Skin epidermis (tissue), 12 donors: ENCODE measurements at regions not wholly inside any gene's neighbourhood (a gene's known extent, or its start where the extent isn't known, plus 50 kb on each side); places are given as distances from the start of the nearest gene placed in this dataset.

Experiments
- H3K27ac ChIP-seq, 21 experiments: fragments of 200-600 bp; sonication (generic) in 11 of 21; one replicate each; pipeline ENCODE4 v1.5.0; 2020; ENCODE audit warnings: mild to moderate bottlenecking in 3 of 21, inconsistent platforms in 2 of 21, moderate library complexity in 2 of 21
- H3K4me3 ChIP-seq, 7 experiments: fragments of 200-600 bp; sonication (generic) in 2 of 7; one replicate each; pipeline ENCODE4 v1.5.0; 2020; ENCODE audit warnings: inconsistent platforms in 2 of 7, mild to moderate bottlenecking in 2 of 7, moderate library complexity in 1 of 7

DNA sequence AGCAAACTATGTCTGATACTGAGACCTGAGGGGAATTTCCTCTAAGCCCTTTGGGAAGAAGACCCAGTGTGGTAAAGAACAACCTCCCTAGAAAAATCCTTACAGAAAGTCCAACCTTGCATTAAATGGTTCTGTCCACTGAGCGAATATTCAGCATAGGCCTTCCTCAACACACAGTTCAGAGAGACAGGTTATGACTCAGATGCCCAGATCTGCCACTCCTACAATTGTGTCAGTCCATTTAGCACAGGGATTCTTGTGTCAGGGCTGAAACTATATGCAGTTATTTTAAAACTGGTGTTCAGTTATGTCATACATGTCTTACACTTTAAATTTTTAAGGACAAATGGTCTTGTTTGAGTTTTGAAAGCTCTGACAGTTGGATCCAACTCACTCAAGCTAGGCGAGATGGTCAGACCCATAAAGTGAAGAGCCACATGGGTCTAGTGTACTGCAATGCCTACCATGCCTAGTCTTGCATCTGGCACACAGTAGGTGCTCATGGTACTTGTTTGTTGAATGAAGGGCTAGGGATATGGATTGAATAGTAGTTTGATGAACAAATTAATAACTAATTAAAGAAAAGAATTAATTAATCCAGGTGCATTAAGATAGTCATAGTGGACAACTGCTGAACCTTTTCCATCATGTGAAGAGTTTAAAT is 207.5 kb upstream of the PWP1 start:
- no peak overlapping the region for H3K4me3 ChIP-seq
- no peak overlapping the region for H3K27ac ChIP-seq

DNA sequence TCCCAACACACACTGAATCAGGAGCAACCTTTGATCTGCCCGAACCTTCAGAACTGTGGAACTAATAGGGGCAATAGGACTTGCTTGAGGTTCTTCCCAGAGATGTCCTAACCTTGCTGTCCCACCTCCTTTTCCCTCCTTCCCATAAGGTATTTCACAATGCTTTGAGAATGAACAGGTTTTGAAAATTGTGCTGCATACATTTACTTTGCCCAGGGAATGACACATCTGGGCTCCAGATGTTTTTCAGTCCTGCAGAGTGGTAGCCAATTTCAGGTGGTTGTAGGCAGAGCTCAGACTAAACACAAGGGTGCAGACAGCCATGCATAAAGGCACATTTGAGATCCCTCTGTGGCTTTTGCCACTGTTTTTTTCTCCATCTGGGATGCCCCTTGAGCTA is 206.7 kb upstream of the PWP1 start:
- Histone ChIP-seq H3K27ac (no peak overlapping the region), H3K4me3 (no peak overlapping the region)

DNA sequence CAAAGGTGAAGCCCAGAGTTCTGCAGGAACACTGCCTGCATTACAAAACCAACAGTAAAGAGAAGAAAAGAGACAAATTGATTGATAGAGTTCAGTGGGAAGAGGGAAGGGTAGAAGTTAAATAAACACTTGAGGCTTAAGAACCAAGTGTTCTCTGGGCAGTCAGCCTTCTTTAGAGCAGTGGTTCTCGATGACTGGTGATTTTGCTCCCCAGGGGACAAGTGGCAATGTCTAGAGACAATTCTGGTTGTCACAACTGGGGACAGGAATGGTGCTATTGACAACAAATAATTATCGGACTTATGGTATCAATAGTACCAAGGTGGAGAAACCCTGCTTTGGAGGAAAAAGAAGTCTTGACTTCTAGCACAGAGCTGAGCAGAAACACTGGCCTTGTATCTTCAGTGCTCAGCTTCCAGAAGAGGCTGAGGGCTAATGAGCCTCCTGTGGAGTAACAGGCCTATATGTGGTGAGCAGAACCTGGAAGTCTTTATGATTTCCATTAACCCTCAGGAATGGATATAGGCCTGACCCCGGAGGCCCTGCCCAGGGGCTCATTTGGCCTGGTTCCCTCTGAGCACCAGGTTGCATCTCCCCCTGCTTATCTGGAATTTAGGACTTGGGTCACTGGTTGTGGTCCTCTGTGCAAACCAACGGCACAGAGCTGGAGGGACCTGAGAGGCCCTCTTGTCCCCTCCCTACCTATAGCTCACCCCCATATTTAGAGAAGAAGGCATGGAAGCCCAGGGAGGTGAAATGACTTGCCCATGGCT is 204.6 kb upstream of the PWP1 start:
- no peak overlapping the region for H3K4me3 ChIP-seq
- H3K27ac ChIP-seq, result no peak overlapping the region

DNA sequence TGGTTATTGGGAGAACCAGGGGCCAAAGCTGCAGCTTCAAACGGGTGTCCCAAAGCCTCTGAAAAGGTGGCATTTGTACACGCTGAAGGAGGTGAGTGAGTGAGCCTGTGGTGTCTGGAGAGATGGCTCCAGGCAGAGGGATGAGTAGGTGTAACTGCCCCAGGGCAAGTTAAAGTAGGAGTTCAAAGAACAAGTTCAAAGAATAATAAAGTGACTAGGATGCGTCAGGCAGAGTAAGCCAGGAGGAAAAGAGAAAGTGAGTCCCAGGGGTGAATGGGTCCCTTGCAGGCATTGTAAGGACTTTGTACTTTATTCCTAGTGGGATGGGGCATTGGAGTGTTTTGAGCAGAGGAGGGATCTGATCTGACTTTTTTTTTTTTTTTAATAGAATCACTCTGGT is 201.4 kb upstream of the PWP1 start:
- Histone ChIP-seq H3K4me3 (no peak overlapping the region), H3K27ac (no peak overlapping the region)

DNA sequence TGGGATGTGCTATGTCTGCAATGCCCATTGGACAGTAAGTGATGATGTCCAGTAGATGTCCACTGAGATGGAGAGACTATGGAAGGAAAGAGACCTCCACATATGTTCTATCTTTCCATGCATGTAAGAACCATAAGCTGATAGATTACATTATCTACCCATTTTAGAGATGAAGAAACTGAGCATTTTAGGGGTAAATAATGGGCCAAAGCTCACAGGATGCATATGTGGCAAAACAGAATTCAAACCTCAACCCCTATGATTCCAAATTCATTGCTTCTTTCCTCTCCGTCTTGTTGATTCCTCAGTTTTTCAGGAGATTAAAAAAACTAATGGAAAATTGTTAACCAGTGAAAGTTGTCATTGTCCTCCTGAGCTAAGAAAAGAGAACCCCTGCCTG is 200.7 kb upstream of the PWP1 start:
- Histone ChIP-seq H3K4me3 (no peak overlapping the region), H3K27ac (no peak overlapping the region)

DNA sequence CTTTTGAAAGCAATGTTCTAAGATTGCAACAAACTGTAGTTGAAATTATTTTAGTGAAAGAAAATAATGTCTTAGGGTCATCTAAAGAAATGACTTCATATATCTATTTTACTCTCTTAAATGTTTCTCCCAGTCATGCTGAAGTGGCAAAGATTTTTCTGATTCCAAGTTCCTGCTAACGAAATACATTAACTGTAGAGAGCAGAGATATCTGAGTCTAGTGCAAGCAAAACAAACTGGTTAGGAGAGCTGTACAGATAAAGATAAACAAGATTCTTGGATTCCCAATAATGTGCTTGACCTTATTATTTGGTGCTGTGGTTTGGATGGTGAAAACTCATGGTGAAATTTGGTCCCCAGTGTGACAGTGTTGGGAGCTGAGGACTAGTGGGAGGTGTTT is 199.9 kb upstream of the PWP1 start:
- H3K4me3 ChIP-seq, result no peak overlapping the region
- H3K27ac ChIP-seq, result no peak overlapping the region

DNA sequence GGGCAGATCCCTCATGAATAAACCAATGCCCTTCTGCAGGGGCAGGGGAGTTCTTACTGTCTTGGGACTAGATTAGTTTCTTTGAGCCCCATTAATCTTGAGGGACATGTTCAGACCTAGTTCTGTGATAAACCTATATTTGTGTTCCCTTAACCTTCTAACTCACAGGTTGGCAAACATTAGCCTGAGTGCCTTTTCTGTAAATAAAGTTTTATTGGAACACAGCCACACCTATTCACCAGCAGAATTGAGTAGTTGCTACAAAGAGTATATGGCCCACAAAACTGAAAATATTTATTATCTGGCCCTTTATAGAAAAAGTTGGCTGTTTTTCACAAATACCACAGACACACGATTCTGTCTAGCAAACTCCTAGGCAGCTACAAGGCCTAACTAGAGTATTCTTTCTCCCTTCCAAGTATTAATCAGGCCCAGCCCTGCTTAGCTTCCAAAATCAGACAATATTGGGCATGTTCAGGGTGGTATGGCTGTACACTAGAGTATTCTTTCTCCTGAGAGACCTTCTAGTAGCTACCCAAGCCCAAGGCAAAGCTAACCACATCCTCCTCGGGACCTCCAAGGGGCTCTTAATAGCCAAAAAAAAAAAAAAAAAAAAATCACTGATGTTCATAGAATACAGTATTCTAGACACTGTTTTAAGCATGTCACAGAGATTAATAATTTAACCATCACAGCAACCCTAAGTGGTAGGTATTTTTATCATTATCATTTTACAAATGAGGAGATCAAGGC is 199.3 kb upstream of the PWP1 start:
- H3K4me3 ChIP-seq, result no peak overlapping the region
- H3K27ac ChIP-seq, result no peak overlapping the region

DNA sequence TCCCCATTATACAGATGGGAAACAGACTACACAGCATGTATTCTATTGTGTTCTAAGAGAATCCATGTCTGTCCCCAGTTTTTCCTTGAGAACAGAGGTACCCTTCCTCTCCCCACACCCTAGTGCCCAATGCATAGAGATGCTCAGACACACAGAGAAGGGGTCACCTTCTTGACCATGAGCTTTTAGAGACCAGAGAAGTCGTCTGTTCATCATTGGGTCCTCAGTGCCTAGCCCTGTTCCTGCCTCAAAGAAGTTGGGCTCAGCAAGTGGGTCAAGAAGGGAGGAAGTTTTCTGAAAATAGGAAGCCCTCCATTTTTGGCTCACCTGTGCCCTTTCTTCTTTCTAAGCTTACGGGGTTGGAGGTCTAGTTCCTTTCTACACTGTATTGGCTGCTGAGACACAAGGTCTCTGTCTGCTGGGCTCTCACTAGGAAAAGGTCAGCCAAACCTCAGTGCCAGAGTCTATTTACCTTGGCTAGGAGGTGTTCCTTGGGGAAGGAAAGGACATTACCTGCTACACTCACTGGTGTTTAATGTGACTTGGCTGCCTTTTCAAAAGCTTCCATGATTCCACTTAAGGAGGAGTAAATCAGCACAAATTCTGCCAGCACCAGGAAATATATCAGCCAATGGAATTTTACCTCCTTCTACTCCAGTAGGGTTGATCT is 198.5 kb upstream of the PWP1 start:
- H3K27ac ChIP-seq, result no peak overlapping the region
- no peak overlapping the region for H3K4me3 ChIP-seq

DNA sequence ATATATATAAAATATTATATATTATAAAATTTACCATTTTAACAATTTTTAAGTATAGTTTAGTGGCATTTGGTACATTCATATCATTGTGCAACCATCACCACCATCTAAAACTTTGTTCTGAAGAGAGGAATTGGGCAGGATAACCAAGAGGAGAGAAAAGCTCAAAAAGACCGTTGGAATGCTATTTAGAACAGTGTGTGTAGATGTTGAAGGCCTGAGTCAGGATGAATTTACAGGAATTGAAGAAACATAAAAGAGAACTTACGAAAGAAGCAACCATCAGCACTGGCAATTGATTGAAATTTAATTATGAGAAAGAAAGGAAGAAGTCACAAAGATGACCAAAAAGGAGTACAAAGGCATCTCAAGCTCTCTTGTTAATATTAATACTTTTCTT is 196.9 kb upstream of the PWP1 start:
- Histone ChIP-seq H3K4me3 (no peak overlapping the region), H3K27ac (no peak overlapping the region)

DNA sequence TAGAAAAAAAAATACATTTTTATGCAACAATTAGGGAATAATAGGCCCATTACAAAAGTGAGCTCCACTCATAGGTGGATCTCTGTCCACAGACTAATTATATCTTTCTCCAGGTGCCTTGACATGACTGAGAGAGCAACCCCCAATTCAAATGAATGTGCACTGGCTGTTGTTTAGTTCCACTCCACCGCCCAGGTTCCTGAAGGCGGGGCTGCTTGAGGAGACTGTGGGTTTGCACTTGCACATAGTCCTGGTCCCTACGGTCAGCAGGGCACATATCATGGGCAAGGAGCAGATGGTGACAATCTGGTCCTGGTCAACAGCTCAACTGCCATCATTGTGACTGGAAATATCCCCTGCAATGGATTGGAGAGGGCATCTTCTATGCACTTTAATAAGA is 195.6 kb upstream of the PWP1 start:
- Histone ChIP-seq H3K4me3 (no peak overlapping the region), H3K27ac (no peak overlapping the region)

DNA sequence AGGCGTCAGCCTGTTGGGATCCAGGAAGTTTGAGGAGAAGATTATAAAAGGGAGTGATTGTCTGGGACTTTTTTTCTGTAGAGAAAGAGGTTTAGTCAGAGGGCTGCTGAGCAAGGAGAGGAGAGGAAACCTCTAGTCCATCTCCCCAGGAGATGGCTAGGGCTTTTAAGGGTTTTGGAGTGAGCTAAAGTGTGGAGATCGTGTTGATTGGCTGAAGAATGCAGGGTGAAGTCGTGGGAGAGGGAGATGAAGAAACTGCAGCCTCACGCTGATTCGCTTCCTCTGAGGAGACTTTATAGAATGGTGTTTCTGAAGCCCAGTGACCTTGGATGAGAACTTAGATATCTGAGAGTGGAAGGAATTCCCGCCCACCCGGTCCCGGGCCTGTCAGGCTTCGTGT is 193.7 kb upstream of the PWP1 start:
- Histone ChIP-seq H3K4me3 (no peak overlapping the region), H3K27ac (no peak overlapping the region)

DNA sequence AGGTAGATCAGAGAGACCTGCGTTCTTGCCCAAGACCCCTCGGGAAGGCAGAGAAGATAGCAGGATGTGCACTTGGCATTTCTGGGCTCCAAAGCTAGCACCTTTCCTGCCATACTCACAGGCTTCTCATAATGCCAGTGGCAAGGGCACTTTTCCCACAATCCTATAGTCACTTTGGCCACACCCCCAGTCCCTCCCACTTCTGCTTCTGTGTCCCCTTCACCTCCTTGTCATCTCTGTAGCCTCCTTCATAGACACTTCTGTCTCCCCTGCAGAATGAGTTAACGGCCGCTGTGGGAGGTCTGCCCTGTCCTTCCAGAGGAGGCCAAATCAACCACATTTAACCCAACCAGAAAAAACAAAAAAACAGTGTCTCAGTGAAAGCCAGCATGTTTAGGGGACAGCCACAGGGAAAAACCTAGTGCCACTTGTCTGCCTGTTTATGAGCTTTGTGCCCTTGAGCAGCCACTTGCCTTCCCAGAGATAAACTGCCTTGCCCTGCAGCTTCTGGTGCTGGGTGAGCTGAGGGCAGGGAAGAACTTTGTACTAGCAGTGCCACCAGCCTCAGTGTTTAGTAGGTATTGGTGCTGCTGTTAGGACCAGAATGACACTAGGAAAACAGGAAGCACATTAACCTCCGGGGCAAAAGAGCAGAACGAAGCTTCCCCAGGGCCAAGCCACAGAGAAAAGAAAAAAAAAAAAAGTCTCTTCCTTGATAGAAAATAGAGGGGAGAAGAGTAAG is 193.0 kb upstream of the PWP1 start:
- H3K27ac ChIP-seq, result no peak overlapping the region
- H3K4me3 ChIP-seq, result no peak overlapping the region

DNA sequence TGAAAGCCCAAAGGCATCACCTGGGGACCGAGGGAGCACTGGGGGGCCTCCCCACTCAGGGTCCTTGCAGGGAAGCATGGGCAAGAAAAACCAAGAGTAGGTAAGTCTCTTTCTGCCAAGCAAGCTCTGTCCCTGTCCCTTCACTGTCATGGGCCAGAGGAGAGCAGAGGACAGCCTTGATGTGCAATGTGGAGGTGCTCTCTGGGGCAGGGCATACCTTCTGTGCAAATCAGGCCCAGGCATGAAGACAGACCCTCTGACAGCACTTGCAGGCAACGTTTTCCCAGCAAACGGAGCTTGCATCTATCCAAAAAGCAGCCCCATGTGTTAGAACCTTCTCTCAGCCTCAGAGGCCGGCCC is 192.5 kb upstream of the PWP1 start:
- Histone ChIP-seq H3K4me3 (no peak overlapping the region), H3K27ac (no peak overlapping the region)

DNA sequence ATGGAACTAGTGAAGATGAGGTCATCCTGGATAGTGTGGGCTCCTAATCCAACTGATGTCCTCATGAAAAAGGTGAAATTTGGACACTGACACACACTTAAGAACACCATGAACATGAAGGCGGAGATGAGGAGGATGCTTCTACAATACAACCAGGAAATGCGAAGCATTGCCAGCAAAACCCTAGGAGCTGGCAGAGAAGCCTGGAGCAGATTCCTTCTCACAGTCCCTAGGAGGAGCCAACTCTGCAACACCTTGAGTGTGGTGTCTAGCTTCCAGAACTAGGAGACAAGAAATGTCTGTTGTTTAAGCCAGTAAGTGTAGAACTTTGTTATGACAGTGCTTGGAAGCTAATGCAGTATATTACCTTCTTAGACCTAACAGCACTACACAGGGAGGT is 191.9 kb upstream of the PWP1 start:
- no peak overlapping the region for H3K27ac ChIP-seq
- H3K4me3 ChIP-seq, result no peak overlapping the region

DNA sequence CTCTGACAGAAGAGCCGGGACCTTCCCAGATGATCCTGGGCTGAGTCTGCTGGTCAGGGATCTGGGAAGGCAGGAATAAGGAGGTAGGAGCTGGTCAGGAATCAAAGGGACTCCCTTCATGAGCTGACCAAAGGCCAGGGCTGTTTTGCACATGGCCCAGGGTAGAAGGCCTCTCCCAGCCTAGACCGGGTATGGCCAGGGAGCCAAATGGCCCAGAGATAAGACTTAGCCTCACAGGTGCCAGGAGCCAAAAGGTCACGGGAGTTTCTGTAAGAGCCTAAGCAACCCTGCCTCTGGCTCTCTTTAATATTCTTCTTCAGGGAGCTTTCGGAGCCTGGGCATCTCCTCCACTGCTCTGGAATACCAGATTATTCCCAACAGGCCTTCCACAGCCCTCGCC is 191.3 kb upstream of the PWP1 start:
- Histone ChIP-seq H3K4me3 (no peak overlapping the region), H3K27ac (no peak overlapping the region)

DNA sequence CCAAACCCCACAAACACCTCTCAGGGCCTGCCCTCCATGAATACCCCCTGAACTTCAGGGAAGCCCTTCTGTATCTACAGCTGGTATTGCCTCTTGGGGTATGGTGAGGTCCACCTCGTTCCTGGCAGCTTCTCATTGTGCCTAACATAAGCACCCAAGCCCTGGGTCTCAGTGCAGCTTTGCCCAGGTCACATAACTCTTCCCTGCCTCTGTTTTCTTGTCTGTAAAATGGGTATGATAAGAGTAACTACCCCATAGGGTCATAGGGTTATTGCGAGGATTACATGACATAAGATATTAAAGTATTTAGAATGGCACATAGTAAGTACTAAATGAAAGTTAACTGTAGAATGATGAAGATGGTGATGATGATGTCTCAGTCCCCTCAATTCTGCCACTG is 190.0 kb upstream of the PWP1 start:
- Histone ChIP-seq H3K4me3 (no peak overlapping the region), H3K27ac (no peak overlapping the region)

DNA sequence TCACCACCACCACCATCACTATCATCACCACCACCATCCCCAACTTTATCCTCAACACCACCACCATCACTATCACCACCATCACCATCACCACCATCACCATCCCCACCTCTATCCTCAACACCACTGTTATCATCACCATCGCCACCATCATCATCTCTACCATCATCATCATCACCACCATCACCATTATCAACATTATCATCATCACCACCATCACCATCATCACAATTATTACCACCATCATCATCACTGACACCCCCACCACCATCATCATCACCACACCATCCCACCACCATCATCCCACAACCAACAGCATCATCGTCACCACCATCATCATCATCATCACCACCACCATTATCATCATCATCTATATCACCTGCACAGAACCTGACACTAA is 188.4 kb upstream of the PWP1 start:
- Histone ChIP-seq H3K27ac (no peak overlapping the region), H3K4me3 (no peak overlapping the region)

DNA sequence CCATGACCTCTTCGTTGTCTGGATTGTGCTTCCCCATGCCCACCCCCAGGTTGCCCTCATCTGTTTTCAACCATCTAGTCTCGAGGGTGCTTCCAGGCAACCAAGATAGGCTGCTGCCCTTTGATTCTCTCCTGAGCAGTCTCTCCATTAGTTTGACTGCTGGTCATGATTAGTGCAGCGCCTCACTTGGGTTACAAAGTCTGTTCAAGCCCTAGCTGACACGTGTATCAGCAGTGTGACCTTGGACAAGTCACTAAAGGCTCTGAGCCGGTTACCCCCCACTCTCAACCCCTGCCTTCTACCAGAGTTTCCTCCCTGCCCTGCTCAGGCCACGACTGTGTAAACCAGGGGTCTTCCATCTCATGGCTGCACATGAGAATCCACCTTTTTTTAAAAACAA is 185.3 kb upstream of the PWP1 start:
- Histone ChIP-seq H3K4me3 (no peak overlapping the region), H3K27ac (no peak overlapping the region)

DNA sequence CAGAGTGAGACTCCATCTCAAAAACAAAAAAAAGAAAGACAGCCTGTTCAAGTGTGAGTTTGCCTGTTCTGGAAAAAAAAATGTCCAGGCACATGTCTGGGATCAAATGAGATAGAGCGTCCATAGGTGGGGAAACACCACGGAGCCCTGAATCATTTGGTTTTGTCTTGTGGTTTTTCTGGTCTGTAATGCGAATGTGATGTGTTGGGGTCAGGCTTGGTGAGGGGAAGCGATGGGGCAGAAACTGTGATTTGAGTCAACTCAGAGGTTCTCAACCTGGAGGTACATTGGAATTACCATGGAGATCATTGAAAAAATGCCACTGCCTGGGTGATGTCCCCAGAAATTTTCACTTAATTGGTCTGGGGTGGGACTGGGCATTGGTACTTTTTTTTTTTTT is 183.9 kb upstream of the PWP1 start:
- H3K27ac ChIP-seq, result no peak overlapping the region
- no peak overlapping the region for H3K4me3 ChIP-seq
